ENCODE measurements at regions not wholly inside any gene's neighbourhood (a gene's known extent, or its start where the extent isn't known, plus 50 kb on each side); places are given as distances from the start of the nearest gene placed in this dataset.

DNA sequence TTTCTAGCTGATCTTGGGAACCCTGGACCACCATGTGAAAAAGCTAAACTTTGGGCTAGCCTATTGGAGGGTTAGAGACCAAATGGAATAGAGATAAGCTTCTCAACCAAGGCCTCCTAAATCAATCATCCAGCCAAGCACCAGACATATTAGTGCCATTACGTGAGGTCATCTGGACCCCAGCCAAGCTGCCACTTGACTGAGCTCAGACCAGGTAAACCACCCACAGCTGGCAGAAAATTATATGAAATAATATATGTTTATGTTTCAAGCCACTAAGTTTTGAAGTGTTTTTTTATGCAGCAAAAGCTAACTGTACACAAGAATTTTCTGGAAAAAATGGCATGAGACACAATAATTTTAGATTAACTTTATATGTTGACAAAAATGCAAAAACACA is 82.6 kb upstream of the PCGF5 start:
- DNase-seq (ENCODE audit: low spot score) = no peak

DNA sequence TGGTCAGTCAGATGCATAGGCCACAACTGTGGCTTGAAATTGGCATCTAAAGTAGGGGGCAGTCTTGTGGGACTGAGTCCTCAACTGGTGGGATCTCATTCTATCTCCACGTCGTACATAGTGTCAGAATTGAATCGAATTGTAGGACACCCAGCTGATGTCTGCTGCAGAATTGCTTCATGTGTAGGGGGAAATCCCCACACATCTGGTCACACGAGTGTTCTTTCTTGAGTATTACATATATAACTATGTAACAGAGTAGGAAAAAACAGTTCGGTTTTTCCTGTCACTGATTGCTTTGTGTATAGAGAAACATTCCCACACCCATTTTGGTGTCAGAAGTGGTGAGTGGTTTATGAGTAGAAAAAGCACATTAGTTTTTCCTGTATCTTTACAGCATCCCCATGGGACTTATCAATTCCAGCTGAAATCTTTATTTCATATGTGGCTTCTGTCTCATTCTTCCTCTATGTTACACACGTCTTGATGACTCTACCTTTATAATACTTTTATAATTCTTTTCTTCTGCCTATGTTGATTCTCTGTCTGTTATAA is 79.4 kb upstream of the PCGF5 start:
- DNase-seq (ENCODE audit: low spot score) = no peak

DNA sequence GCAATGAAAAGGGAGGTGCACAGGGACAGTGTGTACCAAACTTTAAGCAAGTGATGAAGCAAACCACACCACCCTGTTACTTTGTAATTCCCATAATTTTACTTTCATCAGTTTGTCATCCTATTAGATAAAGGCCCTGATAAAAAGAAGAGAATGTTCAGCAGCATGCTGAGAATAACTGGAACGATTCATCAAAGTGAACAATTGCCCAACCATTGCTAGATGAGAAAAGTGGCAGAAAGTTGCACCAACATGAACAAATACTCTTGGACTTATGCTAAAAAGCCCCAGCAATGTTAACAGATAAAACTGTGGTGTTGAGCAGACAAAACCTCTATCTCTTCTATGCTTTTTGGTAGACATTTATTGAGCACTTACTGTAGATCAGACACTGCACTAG is 75.5 kb upstream of the PCGF5 start:
- DNase-seq (ENCODE audit: low spot score) = no peak

DNA sequence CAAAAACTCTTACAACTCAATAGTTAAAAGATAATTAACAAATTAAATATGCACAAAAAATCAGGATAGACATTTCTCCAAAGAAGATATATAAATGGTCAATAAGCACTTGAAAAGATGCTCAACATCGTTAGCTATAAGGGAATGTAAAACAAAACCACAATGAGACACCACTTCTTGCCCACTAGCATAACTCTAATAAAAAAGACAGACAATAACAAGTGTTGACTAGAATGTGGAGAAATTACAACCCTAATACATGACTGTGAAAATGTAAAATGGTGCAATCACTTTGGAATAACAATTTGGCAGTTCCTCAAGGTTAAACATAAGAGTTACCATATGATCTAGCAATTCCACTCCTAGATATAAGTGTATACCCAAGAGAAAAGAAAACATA is 74.3 kb upstream of the PCGF5 start:
- DNase-seq (ENCODE audit: low spot score) = no peak

DNA sequence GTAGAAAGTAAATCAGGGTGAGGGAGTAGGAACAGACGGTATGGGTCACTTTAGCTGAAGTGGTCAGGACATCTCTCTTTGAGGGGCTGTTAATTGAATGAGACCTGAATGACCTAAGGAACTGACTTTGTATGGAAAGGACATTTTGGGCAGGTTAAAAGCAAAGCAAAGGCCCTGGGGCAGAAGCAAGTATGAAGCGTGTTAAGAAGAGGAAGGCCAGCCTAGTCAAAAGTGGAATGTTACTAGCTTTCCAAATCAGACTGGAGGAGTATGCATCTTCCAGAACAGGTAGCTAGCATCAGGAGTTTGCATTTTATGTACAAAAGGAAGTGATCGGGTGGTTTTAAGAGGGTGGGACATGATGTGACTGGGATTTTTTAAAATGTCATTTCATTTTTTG is 70.9 kb upstream of the PCGF5 start:
- DNase-seq (ENCODE audit: low spot score) = no peak

DNA sequence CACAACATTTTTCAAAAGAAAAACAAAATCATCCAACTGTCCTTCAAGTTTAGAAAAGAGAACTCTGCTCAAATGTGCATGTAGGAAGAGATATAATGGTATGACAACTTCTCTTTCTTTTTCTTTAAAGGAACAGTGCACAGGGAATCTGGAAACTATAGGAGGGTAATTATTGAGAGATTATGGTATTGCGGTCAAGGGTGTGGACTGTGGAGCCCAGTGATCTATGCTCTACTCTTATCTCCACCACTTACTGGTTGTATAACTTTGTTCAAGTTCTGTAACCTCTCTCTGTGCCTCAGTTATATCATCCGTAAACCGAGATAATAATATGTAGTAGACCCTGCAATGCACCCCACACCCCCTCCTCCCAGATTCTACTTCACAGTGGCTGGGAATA is 69.8 kb upstream of the PCGF5 start:
- DNase-seq (ENCODE audit: low spot score) = no peak

DNA sequence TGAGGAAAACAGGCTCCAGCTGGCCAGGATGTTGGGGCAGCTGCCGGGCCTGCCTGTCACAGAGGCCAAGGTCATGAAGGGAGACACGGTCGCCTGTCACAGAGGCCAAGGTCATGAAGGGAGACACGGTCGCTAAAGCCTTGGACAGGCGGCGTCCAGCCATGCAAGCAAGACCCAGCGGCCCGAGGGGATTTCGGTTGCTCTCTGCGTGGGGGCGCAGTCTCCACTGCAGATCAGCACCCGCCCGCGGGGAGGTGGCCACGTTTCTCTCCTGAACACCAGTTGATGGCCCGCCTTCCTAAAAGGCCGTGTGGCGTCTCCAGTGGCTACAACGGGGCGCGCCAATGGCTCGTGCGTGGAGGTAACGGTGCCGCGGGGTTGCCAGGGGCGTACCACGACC is 67.0 kb upstream of the PCGF5 start:
- no peak for DNase-seq (ENCODE audit: low spot score)

DNA sequence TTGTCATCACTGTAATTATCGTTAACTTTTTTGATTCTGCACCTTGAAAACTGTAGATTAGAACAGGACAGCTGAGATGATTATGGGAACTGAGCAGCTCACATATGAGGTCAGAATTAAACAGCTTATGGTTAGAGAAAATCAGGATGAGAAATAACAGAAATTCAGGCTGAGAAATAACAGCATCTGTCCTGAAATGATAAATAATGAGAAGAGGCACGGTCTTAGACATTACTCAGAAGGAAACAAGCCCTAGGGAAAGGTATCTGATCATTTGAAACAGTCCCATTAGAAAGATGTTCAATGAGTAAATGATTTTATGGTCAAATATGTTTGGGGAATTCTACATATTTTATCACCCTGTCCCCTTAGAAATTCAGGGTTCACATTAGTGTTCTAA is 65.6 kb upstream of the PCGF5 start:
- DNase-seq (ENCODE audit: low spot score) = no peak

DNA sequence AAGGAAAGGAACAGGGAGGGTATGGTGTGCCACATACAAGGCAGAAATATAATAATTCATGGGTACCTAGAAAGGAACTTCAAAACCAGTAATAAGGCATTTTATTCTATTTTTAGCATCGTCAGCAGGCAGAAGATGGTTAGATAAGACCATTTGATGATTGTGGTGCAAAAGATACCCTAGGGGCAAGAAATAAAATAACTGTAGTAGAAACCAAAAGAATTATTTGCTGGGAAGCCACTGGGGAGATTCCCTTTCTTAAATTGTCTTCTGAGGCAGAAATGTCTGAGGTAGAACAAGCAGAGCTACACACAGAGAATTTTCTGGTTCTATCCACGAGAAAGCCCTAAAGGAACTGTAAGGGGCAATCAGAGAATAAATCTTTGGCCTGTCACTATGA is 64.3 kb upstream of the PCGF5 start:
- DNase-seq (ENCODE audit: low spot score) = no peak

DNA sequence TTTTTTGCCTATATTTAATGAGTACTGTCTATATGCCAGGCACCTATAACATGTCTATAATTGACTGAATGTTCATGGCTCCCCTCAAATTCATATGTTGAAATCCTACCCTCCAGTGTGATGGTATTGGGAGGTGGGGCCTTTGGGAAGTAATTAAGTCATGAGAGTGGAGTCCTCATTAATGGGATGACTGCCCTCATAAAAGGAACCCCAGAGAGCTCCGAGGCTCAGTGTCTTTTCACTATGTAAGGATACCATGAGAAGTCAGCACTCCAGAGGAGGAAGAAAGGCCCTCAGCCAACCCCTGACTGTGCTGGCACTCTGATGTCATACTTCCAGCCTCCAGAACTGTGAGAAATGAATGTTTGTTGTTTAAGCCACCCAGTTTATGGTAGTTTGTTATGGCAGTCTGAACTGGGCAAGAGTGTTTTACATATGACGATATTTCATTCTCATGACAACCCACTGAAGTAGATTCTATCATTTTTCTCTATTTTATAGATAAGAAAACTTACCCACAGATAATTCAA is 61.1 kb upstream of the PCGF5 start:
- DNase-seq (ENCODE audit: low spot score) = no peak

DNA sequence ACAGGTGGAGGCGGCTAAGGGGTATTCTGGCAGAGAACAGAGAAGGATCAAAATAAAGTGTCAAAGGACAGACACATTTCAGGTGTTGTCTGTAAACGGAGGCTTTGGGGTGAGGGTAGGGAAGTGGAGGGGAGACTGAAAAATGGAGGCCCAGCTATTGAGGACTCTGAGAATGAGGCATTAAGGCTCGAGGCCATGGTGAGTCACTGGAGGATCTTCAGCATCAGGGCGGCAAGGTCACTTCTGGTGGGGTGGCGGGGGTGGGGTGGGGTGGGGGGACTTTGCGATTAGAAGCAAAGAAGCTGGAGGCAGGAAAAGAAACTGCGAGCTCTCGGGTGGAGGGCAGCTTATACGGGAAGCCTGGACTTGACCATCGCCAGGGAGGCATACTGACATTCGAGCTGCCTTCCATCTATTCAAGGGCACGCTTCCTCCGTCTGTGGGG is 58.4 kb upstream of the PCGF5 start:
- DNase-seq (ENCODE audit: low spot score) = peak; percentile 11

DNA sequence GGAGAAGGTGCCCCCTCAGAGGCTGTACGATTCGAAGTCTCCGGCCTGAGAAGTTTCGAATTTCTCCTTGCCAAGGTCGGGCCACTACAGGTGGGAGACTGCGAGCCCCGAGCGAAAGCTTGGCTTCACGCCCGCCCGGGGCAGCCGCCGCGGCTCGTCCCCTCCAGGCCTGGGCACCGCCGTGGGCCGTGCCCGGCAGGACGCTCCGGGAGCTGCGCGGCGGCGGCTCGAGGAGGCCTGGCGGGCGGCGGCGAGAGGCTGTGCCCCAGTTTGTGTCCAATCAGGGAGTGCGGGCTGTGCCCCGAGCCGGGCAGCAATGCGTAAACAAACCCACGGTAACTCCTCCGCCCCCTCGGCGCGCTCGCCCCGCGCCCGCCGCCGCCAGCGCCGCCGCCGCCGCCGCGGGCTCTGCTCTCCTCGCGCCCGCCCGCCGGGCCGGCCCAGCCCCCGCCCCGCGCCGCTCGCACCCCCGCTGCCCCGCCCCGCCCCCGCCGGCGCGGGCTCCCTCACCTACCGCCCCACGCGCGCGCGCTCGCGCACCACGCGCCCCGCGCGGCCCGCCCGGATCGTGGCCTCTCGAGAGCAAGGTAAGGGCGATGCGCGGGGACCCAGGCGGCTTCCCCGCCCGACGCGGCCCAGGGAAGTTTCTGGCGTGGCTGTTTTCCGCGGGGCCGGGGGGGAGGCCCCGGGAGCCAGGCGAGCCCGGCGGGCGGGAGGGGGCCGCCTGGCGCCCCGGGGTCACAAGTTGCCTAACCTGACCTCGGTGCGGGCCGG is 57.8 kb upstream of the PCGF5 start:
- peak; percentile 71 for DNase-seq (ENCODE audit: low spot score)

DNA sequence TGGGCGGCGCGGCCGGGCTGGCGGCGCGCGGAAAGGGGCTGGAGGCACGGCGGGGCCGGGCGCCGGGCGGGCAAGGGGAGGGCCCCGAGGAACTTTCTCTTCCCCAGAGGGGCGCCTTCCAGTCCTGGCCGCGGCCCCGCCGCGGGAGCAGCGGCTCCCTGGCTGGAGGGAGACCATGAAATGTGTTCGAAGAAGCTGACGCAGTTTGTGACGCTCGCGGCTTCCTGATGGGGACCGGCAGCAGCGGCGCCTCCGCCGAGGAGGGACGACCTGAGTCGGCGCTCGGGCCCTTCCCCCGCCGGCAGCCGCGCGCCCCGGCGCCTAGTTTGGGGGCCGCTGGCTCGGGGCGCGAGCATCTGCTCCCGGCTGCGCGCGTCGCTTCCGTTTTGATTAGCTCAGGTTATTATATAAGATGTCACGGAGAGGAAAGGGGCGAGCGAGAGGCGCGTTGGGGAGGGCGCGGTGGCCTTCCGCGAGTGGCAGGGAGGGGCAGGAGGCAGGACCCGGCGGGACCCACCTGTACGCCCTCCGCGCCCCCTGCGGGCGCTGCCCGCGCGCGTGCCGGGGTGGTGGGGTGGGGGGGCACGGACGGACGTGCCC is 57.1 kb upstream of the PCGF5 start:
- DNase-seq (ENCODE audit: low spot score) = peak; percentile 75

DNA sequence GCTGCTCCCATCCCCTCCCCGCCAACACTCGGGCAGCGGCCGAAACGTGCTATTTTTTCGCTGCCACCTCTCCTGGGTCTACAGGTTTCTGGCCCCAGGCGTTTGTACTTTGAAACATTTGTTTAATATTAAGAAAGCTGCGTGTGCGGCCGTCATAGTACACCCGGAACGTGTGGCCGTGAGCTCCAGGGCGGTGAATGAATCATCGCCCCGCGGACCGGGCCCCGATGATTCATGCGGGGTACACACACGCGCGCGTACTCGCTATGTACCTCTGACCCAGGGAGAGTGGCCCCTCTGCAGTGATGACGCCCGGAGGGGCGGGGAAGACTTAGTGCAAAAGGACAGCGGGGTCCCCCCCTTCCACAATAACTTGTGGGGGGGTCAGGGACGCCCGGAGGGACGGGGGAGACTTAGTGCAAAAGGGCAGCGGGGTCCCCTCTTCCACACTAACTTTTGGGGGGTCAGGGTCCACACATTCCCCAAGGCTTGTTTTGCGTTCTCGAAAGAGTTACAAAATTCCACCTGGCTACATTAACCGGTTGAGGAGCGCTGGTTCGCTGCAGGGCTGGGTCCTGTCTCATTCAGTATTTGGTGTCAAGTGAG is 56.5 kb upstream of the PCGF5 start:
- DNase-seq (ENCODE audit: low spot score) = peak; percentile 54

DNA sequence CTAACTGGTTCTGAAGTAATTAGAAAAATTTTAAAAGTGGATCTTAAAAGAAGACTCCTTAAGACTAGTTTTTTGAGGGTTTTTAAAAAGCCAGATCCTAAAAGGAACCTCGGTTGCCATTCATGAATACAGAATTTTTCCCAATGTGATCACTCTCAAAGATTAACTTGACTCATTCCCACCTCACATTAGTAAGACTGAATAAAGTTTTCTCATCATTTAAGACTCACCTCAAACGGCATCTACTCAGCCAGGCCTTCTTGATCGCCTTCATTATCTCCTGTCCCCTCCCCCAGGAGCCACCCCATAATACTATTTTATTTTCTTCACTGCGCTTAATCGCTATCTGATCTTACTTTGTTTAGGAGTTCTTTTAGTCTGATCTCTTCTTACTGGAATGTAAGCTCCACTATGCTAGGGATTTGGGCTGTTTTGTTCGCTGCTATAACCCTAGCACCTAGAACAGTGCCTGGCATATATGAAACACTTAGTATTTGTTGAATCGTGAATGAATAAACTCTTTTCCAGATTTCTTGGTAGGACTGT is 55.9 kb upstream of the PCGF5 start:
- DNase-seq (ENCODE audit: low spot score) = no peak

DNA sequence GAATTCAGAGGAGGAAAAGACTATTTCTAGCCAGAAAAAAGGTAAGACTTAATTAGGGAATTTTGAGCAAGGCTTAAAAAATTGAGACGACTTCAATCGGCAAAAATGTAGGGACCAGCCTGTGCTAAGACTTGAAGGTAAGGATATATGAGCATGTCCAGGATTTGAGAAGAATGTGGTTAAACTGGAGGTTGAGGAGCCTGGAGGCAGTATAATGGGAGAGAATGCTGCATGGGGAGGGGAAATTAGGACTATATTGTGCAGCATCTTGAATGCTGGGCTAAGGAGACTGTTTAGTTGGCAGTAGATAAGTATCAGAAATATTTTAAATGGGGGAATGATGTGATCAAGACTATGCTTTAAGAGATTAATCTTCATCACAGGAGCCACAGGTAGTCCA is 53.1 kb upstream of the PCGF5 start:
- no peak for DNase-seq (ENCODE audit: low spot score)

DNA sequence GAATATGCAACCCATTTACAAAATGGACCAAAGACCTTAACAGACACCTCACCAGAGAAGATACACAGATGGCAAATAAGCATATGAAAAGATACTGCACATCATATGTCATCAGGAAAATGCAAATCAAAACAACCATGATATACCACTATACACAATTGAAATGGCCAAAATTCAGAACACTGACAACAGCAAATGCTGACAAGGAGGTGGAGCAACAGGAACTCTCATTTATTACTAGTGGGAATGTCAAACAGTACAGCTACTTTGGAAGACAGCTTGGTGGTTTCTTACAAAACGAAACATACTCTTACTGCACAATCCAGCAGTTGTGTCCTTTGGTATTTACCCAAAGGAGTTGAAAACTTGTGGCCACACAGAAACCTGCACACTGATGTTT is 50.0 kb upstream of the PCGF5 start:
- DNase-seq (ENCODE audit: low spot score) = no peak

Data from CD4-positive, alpha-beta T cell treated with Interleukin-6 at 100 ng/mL for 8 hours (primary cell).